C4-2B (cell line): ENCODE measurements at regions not wholly inside any gene's neighbourhood (a gene's known extent, or its start where the extent isn't known, plus 50 kb on each side); places are given as distances from the start of the nearest gene placed in this dataset.

Source experiments
- H3K27ac ChIP-seq: fragments of 450-650 bp; 2 replicates; pipeline ENCODE4 v1.5.1; 2017
- CTCF ChIP-seq: fragments of 450-650 bp; conservative IDR thresholded peaks from 2 replicates; pipeline ENCODE4 v1.5.1; 2017; ENCODE audit warnings: mild to moderate bottlenecking
- ZFX ChIP-seq: fragments of 450-650 bp; IDR thresholded peaks from 2 replicates; pipeline ENCODE4 v1.6.1; 2017

GRCh38 chr5:164475339-164475977 lies 970.0 kb downstream of the MAT2B start:
- TF ChIP-seq ZFX (no peak), CTCF (peak; percentile 91)
- no peak overlapping the region for H3K27ac ChIP-seq

GRCh38 chr5:164481270-164481669 lies 975.9 kb downstream of the MAT2B start:
- TF ChIP-seq ZFX, result no peak
- no peak for TF ChIP-seq CTCF
- H3K27ac ChIP-seq, result no peak overlapping the region

DNA sequence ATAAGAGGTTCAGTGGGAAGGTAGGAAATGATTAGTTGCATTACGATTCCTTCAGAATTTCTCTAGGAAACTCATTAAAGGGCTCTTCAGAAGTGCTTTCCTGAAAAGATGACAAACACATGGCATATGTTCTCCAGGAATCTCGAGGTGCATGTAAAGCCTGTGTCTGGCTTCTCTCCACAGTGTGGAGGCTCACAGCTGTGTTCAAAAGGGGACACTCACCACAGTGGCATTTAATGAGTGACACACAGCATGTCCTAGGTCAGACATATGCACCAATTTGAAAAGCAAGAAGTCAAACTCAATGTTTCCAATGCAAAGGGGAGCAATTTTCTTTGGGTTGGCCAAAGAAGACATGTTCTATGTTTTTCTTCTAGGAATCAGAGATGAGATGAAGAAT lies 976.9 kb downstream of the MAT2B start:
- no peak for TF ChIP-seq ZFX
- no peak for TF ChIP-seq CTCF
- H3K27ac ChIP-seq, result no peak overlapping the region

GRCh38 chr5:164484948-164485347 lies 979.5 kb downstream of the MAT2B start:
- TF ChIP-seq ZFX (no peak), CTCF (no peak)
- H3K27ac ChIP-seq, result no peak overlapping the region

GRCh38 chr5:164487939-164488338 lies 982.5 kb downstream of the MAT2B start:
- TF ChIP-seq CTCF, result no peak
- no peak for TF ChIP-seq ZFX

GRCh38 chr5:164497311-164498064 lies 992.1 kb downstream of the MAT2B start:
- TF ChIP-seq CTCF (no peak), ZFX (no peak)
- H3K27ac ChIP-seq, result no peak overlapping the region

More at GRCh38 chr5:164487939-164488338, 982.5 kb downstream of the MAT2B start:
- H3K27ac ChIP-seq, result no peak overlapping the region

DNA sequence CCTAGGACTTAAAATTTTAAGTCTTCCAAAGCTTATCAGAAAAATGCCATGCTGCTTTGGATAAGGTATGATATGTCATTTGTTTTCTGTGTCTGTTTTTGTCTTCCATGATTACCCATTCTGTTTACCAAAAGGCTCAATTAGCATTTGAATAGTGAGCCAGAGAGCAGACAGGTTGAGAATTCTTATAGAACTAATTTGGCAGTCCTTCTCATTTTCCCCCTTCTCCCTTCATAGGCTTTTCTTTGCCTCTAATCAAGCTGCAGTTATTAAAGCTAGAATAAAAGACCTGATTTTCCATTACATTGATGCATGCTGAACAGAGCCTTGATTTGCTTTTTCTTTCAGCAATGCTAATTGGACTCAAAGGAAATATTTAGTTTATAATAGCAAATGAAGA lies 993.0 kb downstream of the MAT2B start:
- TF ChIP-seq ZFX (no peak), CTCF (no peak)
- no peak overlapping the region for H3K27ac ChIP-seq
